DMS153 treated with DMSO at 0.1 percent for 48 hours (cell line): ENCODE measurements at regions not wholly inside any gene's neighbourhood (a gene's known extent, or its start where the extent isn't known, plus 50 kb on each side); places are given as distances from the start of the nearest gene placed in this dataset.
"Not testable (repeated sequence)": the region's sequence is repeated elsewhere in the genome, so short reads cannot be mapped to it uniquely, and the experiment has no call there.

ENCODE experiments used
- DNase-seq: peaks from one replicate; lab custom pipeline; 2025; ENCODE audit not compliant: unreplicated experiment; lab: John Stamatoyannopoulos, UW

GRCh38 chr7:155939350-155939749, 127.1 kb upstream of the SHH start:
- DNase-seq = no peak

- no peak for DNase-seq
These were observed 125.9 kb upstream of the SHH start for GRCh38 chr7:155938129-155938528.

GRCh38 chr7:155935726-155936125, 123.5 kb upstream of the SHH start:
- no peak for DNase-seq

- DNase-seq = no peak
These were observed 122.8 kb upstream of the SHH start for GRCh38 chr7:155935005-155935557.

- not testable (repeated sequence) for DNase-seq
These were observed 120.1 kb upstream of the SHH start for GRCh38 chr7:155932324-155932723.

- DNase-seq = no peak
These were observed 119.3 kb upstream of the SHH start for GRCh38 chr7:155931396-155932085.

GRCh38 chr7:155930527-155930926, 118.3 kb upstream of the SHH start:
- no peak for DNase-seq

GRCh38 chr7:155930061-155930460, 117.8 kb upstream of the SHH start:
- DNase-seq = no peak

GRCh38 chr7:155928583-155928982, 116.3 kb upstream of the SHH start:
- DNase-seq = no peak

- DNase-seq = no peak
These were observed 115.6 kb upstream of the SHH start for GRCh38 chr7:155927905-155928304.

GRCh38 chr7:155925682-155926081, 113.4 kb upstream of the SHH start:
- no peak for DNase-seq

GRCh38 chr7:155922067-155922816, 110.0 kb upstream of the SHH start:
- DNase-seq = peak; percentile 2

GRCh38 chr7:155921804-155922066, 109.5 kb upstream of the SHH start:
- DNase-seq = no peak

GRCh38 chr7:155921086-155921803, 109.0 kb upstream of the SHH start:
- DNase-seq = no peak

GRCh38 chr7:155920068-155920461, 107.8 kb upstream of the SHH start:
- DNase-seq = no peak

GRCh38 chr7:155919391-155920067, 107.3 kb upstream of the SHH start:
- no peak for DNase-seq

- no peak for DNase-seq
These were observed 106.6 kb upstream of the SHH start for GRCh38 chr7:155918720-155919390.

GRCh38 chr7:155917836-155918430, 105.7 kb upstream of the SHH start:
- no peak for DNase-seq

- no peak for DNase-seq
These were observed 104.8 kb upstream of the SHH start for GRCh38 chr7:155916926-155917655.

GRCh38 chr7:155914341-155914740, 102.1 kb upstream of the SHH start:
- DNase-seq = no peak
